ENCODE measurements at regions not wholly inside any gene's neighbourhood (a gene's known extent, or its start where the extent isn't known, plus 50 kb on each side); places are given as distances from the start of the nearest gene placed in this dataset.
A peak's percentile ranks its signal among the peaks of the same experiment; 100 is the strongest.

- no peak for TF ChIP-seq CTCF (IDR thresholded peaks at IDR 0.05)
- Histone ChIP-seq H3K9me3 (peaks cover 0 to 7% (median 0%) of the 10 kb centered on the region in 11 donors), H3K27ac (peak overlapping the region in 2 of 10 donors; percentile 12 to 42), H3K36me3 (no peaks in the 10 kb centered on the region), H3K4me3 (no peak overlapping the region), H3K4me1 (peaks cover 0 to 18% (median 0%) of the 10 kb centered on the region in 9 donors), H3K27me3 (no peaks in the 10 kb centered on the region)
- WGBS, 2 donors: 75 to 81% methylated on average over 2 of the region's 2 CpGs
- ATAC-seq (no peak), DNase-seq (no peak)
- intact Hi-C loops (cut with DNase I): no loop called here
Measured at GRCh38 chr3:151631946-151632345, 101.8 kb upstream of the AADACL2 start.

- DNase-seq (peak in 1 of 2 donors; percentile 6), ATAC-seq (peak in 7 of 8 donors; percentile 33 to 91 (median 82))
- 34 to 40% methylated on average over 1 of the region's 1 CpG for WGBS, 2 donors
- Histone ChIP-seq H3K9me3 (peaks cover 0 to 7% (median 0%) of the 10 kb centered on the region in 11 donors), H3K27ac (peak overlapping the region in 4 of 10 donors; percentile 33 to 51 (median 42)), H3K4me1 (peaks cover 0 to 18% (median 0%) of the 10 kb centered on the region in 9 donors), H3K36me3 (no peaks in the 10 kb centered on the region), H3K27me3 (no peaks in the 10 kb centered on the region), H3K4me3 (no peak overlapping the region)
- no peak for TF ChIP-seq CTCF (IDR thresholded peaks at IDR 0.05)
- intact Hi-C loops (cut with DNase I): no loop called here
Measured at GRCh38 chr3:151630938-151631441, 102.7 kb upstream of the AADACL2 start.

DNA sequence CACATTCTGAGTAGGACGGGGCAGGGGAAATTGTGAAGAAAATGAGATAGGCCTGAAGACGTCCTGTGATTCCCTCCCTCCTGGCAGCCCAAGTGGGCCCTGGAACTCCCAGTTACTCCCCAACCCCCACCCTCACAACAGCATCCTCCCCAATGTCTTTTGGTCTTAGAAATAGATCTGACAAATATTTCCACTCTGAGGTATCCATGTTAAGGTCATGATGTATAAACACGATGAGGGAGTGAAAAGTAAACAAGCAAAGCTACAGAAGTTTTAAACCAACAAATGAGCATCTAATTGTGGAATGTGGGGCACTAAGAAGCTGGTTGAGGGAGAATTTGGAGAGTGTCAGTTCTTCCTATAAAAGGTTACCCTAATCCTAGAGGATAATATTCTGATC, 103.7 kb upstream of the AADACL2 start:
- intact Hi-C loops (cut with DNase I): no loop called here
- Histone ChIP-seq H3K27ac (no peak overlapping the region), H3K4me3 (no peak overlapping the region), H3K27me3 (no peaks in the 10 kb centered on the region), H3K4me1 (peaks cover 0 to 18% (median 0%) of the 10 kb centered on the region in 9 donors), H3K9me3 (peaks cover 0 to 7% (median 0%) of the 10 kb centered on the region in 11 donors), H3K36me3 (no peaks in the 10 kb centered on the region)
- TF ChIP-seq CTCF (IDR thresholded peaks at IDR 0.05): no peak
- no peak for ATAC-seq
- no peak for DNase-seq
- WGBS, 2 donors: 60 to 74% methylated on average over 3 of the region's 3 CpGs

DNA sequence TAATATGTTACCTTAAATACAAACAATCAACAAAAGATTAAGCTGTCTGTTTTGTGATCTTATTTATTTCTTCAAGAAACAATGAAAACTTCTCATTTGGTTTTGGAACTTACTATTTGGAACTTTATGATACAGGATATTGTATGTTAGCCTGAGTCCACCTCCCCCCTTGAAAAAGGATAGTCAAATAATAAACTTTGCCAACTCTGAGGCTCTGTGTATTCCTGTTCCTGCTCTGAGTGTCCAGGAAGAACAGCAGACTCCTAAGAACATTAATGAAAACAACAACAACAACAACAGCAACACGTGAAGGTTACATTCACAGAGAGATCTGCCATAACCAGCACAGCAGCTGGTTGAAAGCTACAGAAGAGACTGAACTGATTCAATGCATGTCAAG, 108.1 kb upstream of the AADACL2 start:
- WGBS, 2 donors: 68 to 74% methylated on average over 1 of the region's 1 CpG
- intact Hi-C loops (cut with DNase I): no loop called here
- no peak for TF ChIP-seq CTCF (IDR thresholded peaks at IDR 0.05)

More for the DNA sequence above, 108.1 kb upstream of the AADACL2 start:
- DNase-seq: no peak
- H3K27me3 ChIP-seq: no peaks in the 10 kb centered on the region
- H3K4me3 ChIP-seq: no peak overlapping the region
- no peak for ATAC-seq
- no peak overlapping the region for H3K27ac ChIP-seq
- peaks cover 0 to 1% (median 0%) of the 10 kb centered on the region in 9 donors for H3K4me1 ChIP-seq
- peaks cover 0 to 5% (median 0%) of the 10 kb centered on the region in 11 donors for H3K9me3 ChIP-seq
- H3K36me3 ChIP-seq: no peaks in the 10 kb centered on the region
